ENCODE measurements at regions not wholly inside any gene's neighbourhood (a gene's known extent, or its start where the extent isn't known, plus 50 kb on each side); places are given as distances from the start of the nearest gene placed in this dataset.
A peak's percentile ranks its signal among the peaks of the same experiment; 100 is the strongest.

DNA sequence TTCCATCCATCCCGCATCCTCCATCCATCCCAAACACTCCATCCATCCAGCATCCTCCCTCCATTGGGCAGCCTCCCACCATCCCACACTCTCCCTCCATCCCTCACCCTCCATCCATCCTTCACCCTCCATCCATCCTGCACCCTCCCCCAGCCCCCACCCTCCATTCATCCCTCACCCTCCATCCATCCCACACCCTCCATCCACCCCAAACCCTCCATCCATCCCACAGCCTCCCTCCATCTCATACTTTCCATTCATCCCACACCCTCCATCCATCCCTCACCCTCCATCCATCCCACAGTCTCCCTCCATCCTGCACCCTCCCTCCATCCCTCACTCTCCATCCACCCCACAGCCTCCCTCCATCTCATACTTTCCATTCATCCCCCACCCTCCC, 60.4 kb downstream of the FOXI2 start:
- DNase-seq (ENCODE audit: low read depth in 2 of 3, low spot score in 2 of 3): no peak

DNA sequence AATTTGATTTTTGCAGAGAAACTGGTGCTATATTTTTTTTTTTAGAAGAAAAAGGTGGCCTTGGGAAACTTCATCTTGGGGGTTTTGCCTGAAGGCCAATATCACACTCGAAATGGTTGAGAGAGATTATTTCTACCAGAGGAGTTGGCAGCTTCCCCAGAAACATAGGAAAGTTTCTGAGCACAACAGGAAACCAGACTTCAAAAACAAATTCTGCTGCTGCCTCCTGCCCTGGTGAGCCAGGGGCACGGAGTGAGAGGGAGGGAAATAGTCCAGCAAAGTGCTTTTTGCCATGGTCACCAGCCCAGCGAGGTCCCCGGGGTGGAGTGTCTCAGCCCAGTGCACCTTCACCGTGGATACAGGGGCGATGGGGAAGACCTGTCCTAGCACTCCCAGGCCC, 61.1 kb downstream of the FOXI2 start:
- peak in 2 of 3 donors; percentile 19 to 67 for DNase-seq (ENCODE audit: low read depth in 2 of 3, low spot score in 2 of 3)

DNA sequence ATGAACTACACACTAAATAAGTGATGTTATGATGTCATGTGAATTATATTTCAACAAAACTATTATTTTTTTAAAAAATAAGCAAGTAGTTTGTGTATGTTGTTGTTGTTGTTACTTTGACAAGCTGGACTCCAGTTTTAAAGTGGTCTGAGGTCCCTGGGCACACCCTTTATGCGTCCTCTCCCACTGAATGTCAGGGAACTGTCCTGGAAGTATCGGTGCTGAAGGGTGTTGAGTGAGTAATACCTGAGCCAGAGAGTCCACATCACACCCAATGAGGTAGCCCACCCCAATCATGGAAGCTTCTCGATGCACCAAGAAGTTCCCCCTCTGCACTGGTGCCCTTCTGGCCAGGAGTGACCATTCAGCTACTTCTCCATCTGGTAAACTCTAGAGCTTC, 64.3 kb downstream of the FOXI2 start:
- no peak for DNase-seq (ENCODE audit: low read depth in 2 of 3, low spot score in 2 of 3)

DNA sequence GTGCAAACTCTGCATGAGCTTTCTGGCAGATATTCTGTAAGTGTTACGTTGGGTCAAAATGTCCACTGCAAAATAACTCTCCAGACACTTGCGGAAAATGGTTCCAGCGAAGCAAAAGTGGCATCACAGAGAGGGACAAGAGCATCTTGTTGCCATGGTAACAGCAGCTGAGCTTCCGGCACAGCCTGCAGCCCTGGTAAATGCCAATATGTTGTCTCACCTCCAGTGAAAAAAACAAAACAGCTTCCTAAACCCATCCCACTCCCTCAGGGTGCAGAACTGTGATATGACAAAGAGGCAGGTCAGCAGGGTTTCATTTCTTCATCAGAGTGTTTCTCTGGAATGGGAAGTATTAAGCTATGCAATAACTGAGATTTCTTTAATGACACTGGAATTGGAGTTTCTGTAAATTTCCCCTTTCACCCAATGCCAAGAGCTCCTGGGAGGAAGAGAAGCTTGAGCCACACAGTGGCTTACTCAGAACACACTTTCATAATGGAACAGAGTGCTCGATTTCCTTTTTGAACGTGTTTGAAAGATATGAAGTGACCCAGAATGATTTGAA, 65.6 kb downstream of the FOXI2 start:
- no peak for DNase-seq (ENCODE audit: low read depth in 2 of 3, low spot score in 2 of 3)

DNA sequence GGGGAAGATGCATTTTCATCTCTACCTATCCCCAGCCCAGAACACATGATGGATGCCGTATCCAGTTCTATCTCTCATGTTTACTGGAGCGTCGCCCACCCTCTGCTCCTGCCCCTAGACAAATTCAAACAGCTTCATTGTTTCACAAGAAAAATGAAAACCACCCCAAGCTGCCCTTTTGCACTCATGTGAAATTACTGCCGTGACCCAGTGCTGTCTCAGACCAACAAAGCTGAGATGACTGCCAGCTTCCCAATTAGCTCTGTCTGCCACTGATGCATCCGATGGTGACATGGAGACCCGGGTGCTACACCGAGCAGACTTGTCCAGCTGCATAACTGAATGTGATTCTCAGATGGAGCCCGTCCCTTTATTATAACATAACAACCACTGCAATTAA, 67.7 kb downstream of the FOXI2 start:
- no peak for DNase-seq (ENCODE audit: low read depth in 2 of 3, low spot score in 2 of 3)

DNA sequence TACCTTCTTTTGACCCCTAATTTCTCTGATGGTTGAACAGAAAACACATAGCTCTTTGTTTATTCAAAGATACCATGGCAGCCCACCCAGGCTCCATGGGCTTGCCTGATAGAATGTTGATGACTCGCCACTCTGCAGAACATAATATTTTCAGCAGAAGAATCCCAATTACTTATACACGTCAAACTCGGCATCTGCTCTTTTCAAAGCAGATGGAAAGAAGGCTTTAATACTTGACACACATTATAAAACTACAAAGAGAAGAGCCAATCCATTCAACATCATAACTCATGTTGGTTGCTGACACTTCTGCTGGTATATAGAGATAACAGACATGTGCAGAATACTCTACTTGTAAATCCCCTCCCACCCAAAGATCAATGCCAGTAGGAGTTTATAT, 69.0 kb downstream of the FOXI2 start:
- no peak for DNase-seq (ENCODE audit: low read depth in 2 of 3, low spot score in 2 of 3)

DNA sequence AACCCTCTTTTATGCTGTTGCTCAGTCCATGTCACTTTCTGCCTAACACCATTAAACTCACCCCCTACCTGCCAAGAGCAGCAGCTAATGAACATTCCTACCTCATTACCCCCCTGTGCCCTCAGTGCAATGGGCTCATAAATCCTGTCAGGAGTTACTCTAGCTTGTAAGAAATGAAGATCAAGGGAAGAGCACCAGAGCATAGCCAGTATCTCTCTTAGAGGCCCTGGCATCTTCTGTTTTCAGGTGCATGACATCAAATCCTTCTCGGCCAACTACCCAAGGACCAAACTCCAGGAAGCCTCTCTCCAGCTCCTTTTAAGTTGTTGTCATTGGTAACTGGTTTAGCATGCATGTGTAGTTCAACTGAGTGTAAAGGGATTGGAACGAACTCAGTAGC, 75.1 kb downstream of the FOXI2 start:
- DNase-seq (ENCODE audit: low read depth in 2 of 3, low spot score in 2 of 3): no peak

DNA sequence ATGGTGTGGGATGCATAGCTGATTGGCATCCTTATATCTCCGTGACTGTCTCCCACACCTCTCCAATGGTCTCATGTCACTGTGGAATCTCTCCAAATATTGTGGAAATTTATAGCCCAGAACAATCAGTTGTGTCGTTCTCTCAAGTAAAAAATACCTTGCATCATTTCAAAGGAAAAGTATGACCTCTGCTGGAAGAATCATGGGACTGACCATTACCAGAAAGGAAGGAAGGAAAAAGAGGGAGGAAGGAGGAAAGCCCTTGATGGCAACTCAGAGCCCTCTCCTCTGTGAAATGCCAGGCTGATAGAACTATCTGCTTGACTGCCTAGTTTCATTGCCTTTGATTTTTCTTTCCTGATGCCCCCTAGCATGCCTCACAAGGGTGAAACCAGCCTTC, 76.3 kb downstream of the FOXI2 start:
- peak in 2 of 3 donors; percentile 10 to 63 for DNase-seq (ENCODE audit: low read depth in 2 of 3, low spot score in 2 of 3)

DNA sequence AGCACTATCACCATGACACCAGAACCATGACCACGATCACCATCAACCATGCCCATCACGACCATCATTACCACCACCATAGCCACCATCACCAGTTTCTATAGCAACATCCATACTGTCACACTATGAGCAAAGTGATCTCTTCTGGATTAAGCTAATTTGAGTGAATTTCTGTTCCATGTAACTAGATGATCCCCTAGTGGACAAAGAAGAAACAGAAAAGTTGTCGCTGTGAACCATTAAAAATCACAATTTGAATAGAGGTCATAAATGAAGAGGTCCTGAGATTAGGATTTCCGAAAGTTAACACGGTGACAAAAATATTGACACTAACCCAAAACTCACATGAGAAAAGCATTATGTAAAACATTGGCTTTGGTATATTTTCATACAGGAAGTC, 77.6 kb downstream of the CLRN3 start:
- DNase-seq (ENCODE audit: low read depth in 2 of 3, low spot score in 2 of 3): peak in 1 of 3 donors; percentile 26

DNA sequence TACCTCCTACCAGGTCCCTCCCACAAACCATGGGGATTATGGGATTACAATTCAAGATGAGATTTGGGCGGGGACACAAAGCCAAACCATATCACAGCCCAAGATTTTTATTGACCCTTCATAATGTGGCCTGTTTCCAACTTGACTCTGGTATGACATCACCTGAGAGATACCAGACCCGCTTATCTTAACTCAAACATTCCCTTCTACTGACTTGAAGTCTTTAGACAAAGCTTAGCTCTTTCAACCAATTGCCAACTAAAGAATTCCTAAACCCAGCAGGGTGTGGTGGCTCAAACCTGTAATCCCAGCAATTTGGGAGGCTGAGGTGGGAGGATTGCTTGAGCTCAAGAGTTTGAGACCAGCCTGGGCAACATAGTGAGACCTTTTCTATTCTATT, 67.9 kb downstream of the CLRN3 start:
- no peak for DNase-seq (ENCODE audit: low read depth in 2 of 3, low spot score in 2 of 3)

DNA sequence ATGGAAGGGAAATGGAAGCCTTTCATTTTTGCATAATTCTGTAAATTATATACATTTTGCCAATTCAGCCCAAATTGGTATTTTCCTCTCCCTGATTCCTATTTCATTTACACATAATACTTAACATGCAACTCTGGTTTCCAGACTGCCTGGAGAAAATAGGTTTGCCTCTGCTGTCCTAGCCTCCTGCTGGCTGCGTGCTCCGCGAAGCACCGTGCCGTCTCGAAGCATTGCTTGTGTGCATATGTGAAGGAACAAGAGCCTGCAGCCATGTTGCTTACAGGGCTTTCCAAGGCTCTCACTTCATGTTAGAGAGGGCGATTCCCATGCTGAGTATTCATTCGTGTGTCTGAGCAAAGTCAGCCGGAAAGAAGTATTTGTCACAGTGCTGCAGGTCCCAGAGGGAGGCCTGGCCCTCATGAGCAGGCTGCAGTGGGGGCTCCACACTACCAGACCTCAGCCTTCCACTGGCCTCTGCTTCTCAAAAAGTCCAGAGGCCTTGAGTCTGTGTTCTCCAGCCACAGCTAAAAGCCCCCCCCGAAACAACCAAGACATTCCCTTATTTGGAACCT, 66.5 kb downstream of the CLRN3 start:
- no peak for DNase-seq (ENCODE audit: low read depth in 2 of 3, low spot score in 2 of 3)

DNA sequence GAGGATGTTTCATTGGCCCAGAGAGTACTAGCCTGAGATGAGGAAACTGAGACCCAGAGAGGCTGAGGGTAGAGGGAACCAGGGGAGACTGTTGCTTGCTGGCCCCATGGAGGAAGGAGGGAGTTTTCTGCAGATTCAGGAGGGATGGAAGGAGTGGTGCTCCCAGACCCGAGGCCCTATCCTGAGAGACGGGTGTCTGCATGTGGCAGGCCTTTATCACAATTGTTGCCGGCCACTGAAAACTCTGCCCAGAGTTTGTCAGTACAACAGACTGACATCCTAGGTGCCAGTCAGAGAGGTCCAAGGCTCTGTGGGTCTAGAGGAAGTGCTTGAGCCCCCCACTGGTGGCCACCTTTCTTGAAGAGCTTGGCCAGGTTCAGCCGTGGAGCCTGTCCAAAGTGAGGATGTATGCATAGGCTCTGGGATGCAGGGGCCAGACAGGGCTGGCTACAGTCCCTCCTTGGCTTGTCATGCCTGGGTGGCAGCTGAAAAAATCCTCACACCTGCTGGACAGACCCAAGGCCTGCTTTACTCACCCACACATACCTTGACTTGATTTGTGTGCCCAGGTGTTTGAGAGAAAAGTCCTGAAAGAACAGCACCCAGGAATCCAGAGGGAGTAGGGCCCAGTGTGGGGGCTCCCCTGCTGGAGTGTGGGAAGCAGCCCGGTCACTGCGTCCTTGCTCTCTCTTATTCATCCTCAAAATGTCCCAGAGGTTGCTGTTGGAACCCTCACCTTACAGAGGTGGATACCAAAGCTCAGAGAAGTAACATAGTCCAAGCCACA, 65.2 kb downstream of the CLRN3 start:
- DNase-seq (ENCODE audit: low read depth in 2 of 3, low spot score in 2 of 3): no peak
